ENCODE measurements at regions not wholly inside any gene's neighbourhood (a gene's known extent, or its start where the extent isn't known, plus 50 kb on each side); places are given as distances from the start of the nearest gene placed in this dataset.

DNA sequence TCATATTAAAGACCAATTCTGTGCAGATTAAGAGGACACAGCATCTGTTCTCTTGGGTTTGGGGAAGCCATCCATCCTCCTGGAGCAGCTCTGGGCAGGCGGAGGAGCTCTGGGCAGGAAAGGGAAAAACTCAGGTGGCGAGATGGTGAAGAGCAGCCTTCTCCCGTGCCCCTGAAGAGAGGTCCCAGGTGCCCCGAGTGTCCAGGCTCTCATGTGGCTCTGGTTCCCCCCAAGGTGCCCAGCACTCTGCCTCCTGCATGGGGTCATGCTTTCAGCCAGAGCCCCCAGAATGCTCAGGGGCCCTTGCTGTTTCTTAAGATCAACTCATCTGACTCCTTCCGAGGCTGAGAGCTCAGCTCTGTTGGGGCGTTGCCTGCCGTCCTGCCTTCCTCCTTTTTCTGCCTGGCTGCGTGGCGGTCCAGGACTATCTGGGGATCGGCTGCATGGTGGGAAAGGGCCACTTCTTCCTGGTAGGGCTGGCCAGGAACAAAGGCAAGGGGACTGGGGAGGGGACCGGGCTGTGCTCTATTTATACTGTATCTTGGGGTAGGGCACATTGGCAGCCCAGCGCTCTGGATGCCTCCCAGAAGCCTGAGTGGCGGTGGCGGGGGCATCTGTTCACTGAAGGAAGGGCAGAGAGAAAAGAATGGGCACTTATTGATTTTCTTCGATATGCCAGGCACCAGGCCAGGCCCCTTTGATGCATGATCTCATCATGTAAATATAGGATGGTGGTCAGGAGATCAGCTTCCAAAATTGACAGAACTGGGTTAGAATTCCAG is 103.2 kb upstream of the SDK2 start:
- peaks cover 0 to 7% (median 0%) of the 10 kb centered on the region in 3 donors for H3K9me3 ChIP-seq
- peaks cover 62% of the 10 kb centered on the region for H3K27me3 ChIP-seq
- WGBS, 2 donors (ENCODE audit: low coverage in 1 of 2), result 80 to 82% methylated on average over 2 to 5 of the region's 15 CpGs
- H3K4me1 ChIP-seq, result no peaks in the 10 kb centered on the region
- no peak for TF ChIP-seq POLR2AphosphoS5 (IDR thresholded peaks at IDR 0.05)
- TF ChIP-seq CTCF (IDR thresholded peaks at IDR 0.05), result no peak
- no peak for TF ChIP-seq EP300 (IDR thresholded peaks at IDR 0.05)
- TF ChIP-seq POLR2A (IDR thresholded peaks at IDR 0.05), result no peak
- no peak overlapping the region for H3K4me3 ChIP-seq
- H3K36me3 ChIP-seq, result no peaks in the 10 kb centered on the region
- no peak for ATAC-seq
- H3K27ac ChIP-seq, result no peak overlapping the region

DNA sequence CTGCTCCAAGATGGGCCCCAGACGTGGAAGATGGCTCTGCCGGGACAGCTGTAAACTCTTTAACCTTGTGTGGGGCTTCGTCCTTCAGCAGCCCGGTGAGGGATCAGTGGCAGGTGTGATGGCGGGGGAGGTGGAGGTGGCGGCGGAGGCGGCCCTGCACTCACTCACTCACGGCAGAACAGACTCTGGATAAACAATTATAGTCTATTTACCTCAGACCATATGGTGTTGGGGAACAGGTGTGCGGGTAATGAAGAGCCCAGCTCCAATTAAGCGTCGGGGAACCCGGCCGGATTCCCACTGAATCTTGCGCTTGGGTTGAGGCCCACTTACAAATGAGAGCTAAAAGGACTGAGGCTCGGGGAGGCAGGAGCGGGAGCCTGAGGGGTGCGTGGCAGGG is 104.3 kb upstream of the SDK2 start:
- peaks cover 54% of the 10 kb centered on the region for H3K27me3 ChIP-seq
- no peaks in the 10 kb centered on the region for H3K4me1 ChIP-seq
- no peak overlapping the region for H3K27ac ChIP-seq
- 82% methylated on average over 7 of the region's 18 CpGs; no CpG with 5 or more reads in 1 of the 2 donors for WGBS, 2 donors (ENCODE audit: low coverage in 1 of 2)
- no peak for ATAC-seq
- no peak overlapping the region for H3K4me3 ChIP-seq
- no peaks in the 10 kb centered on the region for H3K9me3 ChIP-seq
- TF ChIP-seq POLR2AphosphoS5 (IDR thresholded peaks at IDR 0.05) (no peak), EP300 (IDR thresholded peaks at IDR 0.05) (no peak), POLR2A (IDR thresholded peaks at IDR 0.05) (no peak), CTCF (IDR thresholded peaks at IDR 0.05) (no peak)
- H3K36me3 ChIP-seq, result no peaks in the 10 kb centered on the region

GRCh38 chr17:73749337-73749823 is 105.1 kb upstream of the SDK2 start:
- Histone ChIP-seq H3K27ac (no peak overlapping the region), H3K4me1 (no peaks in the 10 kb centered on the region), H3K27me3 (peaks cover 46% of the 10 kb centered on the region), H3K36me3 (no peaks in the 10 kb centered on the region), H3K9me3 (no peaks in the 10 kb centered on the region), H3K4me3 (no peak overlapping the region)
- TF ChIP-seq POLR2AphosphoS5 (IDR thresholded peaks at IDR 0.05) (no peak), CTCF (IDR thresholded peaks at IDR 0.05) (no peak), EP300 (IDR thresholded peaks at IDR 0.05) (no peak), POLR2A (IDR thresholded peaks at IDR 0.05) (no peak)
- no peak for ATAC-seq
- 68 to 73% methylated on average over 6 of the region's 6 CpGs for WGBS, 2 donors (ENCODE audit: low coverage in 1 of 2)

GRCh38 chr17:73749928-73750605 is 105.8 kb upstream of the SDK2 start:
- ATAC-seq, result no peak
- no peak overlapping the region for H3K4me3 ChIP-seq
- WGBS, 2 donors (ENCODE audit: low coverage in 1 of 2), result 74 to 84% methylated on average over 3 of the region's 16 CpGs
- no peaks in the 10 kb centered on the region for H3K36me3 ChIP-seq
- no peaks in the 10 kb centered on the region for H3K9me3 ChIP-seq
- H3K4me1 ChIP-seq, result no peaks in the 10 kb centered on the region
- TF ChIP-seq POLR2A (IDR thresholded peaks at IDR 0.05), result no peak
- no peak overlapping the region for H3K27ac ChIP-seq
- H3K27me3 ChIP-seq, result peaks cover 44% of the 10 kb centered on the region

- ATAC-seq, result no peak
- H3K4me1 ChIP-seq, result no peaks in the 10 kb centered on the region
- peaks cover 39% of the 10 kb centered on the region for H3K27me3 ChIP-seq
- WGBS, 2 donors (ENCODE audit: low coverage in 1 of 2), result 66 to 80% methylated on average over 1 to 3 of the region's 7 CpGs
- H3K4me3 ChIP-seq, result no peak overlapping the region
- H3K27ac ChIP-seq, result no peak overlapping the region
- TF ChIP-seq CTCF (IDR thresholded peaks at IDR 0.05), result no peak
- TF ChIP-seq POLR2A (IDR thresholded peaks at IDR 0.05), result no peak
- no peak for TF ChIP-seq EP300 (IDR thresholded peaks at IDR 0.05)
- TF ChIP-seq POLR2AphosphoS5 (IDR thresholded peaks at IDR 0.05), result no peak
- H3K9me3 ChIP-seq, result no peaks in the 10 kb centered on the region
- no peaks in the 10 kb centered on the region for H3K36me3 ChIP-seq
Measured at GRCh38 chr17:73750975-73751374, 106.7 kb upstream of the SDK2 start.
